ENCODE measurements at regions not wholly inside any gene's neighbourhood (a gene's known extent, or its start where the extent isn't known, plus 50 kb on each side); places are given as distances from the start of the nearest gene placed in this dataset.

DNA sequence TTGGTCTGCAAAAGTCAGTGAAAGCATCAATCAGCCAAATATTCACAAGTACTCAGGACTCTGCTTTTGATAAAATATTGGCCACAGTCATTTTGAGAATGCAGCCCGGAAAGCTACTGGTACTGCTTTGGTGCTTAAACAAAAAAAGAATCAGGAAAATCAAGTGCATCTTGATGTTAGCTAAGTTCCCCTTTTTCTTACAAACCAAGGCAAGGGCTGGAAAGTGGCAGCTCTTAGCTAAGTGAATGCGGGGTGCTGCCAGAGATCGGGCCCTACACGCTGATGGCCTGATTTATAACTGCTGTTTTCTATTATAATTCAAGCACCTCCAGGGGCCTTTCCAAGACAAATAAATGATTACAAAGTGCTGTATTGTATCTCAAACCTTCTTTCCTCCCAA lies 136.8 kb upstream of the MGMT start:
- TF ChIP-seq, protein P1, sequence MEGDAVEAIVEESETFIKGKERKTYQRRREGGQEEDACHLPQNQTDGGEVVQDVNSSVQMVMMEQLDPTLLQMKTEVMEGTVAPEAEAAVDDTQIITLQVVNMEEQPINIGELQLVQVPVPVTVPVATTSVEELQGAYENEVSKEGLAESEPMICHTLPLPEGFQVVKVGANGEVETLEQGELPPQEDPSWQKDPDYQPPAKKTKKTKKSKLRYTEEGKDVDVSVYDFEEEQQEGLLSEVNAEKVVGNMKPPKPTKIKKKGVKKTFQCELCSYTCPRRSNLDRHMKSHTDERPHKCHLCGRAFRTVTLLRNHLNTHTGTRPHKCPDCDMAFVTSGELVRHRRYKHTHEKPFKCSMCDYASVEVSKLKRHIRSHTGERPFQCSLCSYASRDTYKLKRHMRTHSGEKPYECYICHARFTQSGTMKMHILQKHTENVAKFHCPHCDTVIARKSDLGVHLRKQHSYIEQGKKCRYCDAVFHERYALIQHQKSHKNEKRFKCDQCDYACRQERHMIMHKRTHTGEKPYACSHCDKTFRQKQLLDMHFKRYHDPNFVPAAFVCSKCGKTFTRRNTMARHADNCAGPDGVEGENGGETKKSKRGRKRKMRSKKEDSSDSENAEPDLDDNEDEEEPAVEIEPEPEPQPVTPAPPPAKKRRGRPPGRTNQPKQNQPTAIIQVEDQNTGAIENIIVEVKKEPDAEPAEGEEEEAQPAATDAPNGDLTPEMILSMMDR (IDR thresholded peaks at IDR 0.05; ENCODE audit: low read length) = no peak
- TF ChIP-seq EZH2 (IDR thresholded peaks at IDR 0.05; ENCODE audit: borderline replicate concordance, low read length) = no peak
